Right hindlimb (tissue), 1 donor: ENCODE measurements at regions not wholly inside any gene's neighbourhood (a gene's known extent, or its start where the extent isn't known, plus 50 kb on each side); places are given as distances from the start of the nearest gene placed in this dataset.
"Not testable (repeated sequence)": the region's sequence is repeated elsewhere in the genome, so short reads cannot be mapped to it uniquely, and the experiment has no call there.

ENCODE experiments used
- DNase-seq: peaks from one replicate; pipeline ENCODE4 v3.0.0-alpha.2; 2018

DNA sequence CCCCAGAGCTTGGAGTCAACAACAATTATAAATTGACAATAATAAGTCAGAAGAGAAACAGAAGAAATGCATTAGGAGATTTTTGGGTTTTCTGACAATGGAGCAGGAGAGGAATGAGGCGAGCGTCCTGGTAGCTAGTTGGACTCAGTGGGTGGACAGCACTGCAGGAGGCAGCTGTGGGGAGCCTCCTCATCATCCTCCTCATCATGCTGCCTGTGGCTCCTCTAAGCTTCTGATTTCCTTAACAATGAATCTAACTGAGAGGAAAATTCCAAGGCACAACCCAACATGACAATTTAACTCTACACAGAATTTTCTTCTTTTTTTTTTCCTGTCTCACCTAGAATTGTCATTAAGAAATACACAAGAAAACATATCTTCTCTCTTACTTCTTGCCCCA is 357.1 kb upstream of the NOCT start:
- DNase-seq, result no peak

GRCh38 chr4:138656990-138657389 is 358.6 kb upstream of the NOCT start:
- DNase-seq, result no peak

DNA sequence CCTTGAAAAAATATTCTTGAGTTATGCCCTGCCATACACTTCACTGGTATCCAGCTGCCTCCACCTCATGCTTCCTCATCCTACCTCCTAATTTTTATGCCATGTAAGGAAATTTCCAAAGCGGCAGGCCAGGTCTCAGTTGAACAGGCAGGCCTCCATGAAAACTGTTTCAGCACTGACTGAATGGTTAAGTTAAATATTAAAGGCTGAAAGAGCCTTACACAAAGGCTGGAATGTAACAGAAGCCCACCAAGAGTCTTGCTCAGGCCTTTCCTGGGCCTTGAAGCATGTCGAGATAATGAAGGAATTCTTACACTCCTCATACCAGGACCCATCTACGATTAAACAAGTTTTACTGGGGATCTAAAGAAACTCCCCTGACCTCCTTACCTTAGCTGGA is 359.6 kb upstream of the NOCT start:
- DNase-seq, result no peak

DNA sequence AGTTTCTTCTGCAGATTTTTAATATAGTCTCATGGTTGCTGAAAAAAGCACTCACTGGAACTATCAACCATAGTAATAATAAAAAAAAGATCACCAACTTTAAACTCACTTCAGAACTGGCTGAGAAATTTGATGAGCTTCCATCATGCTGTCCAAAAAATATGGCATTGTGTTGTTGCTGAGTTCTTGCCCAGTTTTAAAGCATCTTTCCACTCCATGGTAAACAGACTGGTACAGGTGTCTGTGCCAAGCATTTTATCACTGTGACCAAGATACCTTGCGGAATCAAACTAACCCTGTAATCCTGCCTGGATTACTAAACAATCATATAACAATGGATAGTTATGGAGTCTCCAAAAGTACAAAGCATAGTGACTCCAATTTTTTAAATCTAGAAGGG is 360.3 kb upstream of the NOCT start:
- no peak for DNase-seq

GRCh38 chr4:138650929-138651448 is 364.6 kb upstream of the NOCT start:
- no peak for DNase-seq

GRCh38 chr4:138650495-138650894 is 365.1 kb upstream of the NOCT start:
- DNase-seq, result no peak

GRCh38 chr4:138647433-138647832 is 368.1 kb upstream of the NOCT start:
- DNase-seq, result no peak

- no peak for DNase-seq
Measured at GRCh38 chr4:138646383-138646782, 369.2 kb upstream of the NOCT start.

- no peak for DNase-seq
Measured at GRCh38 chr4:138645289-138645688, 370.3 kb upstream of the NOCT start.

DNA sequence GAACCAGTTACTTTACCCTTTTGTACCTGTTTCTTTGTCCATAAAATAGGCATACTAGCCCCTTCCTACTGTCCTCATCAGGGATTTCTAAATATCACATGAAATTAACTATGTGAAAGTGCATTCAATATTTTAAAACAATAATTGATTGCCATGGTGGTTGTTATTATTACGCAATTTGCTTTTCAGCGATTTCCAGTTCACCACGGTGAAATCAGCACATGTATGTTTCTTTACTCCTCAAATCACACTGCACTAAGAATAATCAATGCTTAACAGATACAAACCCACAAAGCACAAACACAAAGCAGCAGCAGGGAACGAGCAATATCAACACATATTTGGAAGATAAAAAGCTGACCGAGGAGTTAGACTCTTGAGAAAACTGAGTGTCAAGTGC is 371.3 kb upstream of the NOCT start:
- DNase-seq, result no peak

DNA sequence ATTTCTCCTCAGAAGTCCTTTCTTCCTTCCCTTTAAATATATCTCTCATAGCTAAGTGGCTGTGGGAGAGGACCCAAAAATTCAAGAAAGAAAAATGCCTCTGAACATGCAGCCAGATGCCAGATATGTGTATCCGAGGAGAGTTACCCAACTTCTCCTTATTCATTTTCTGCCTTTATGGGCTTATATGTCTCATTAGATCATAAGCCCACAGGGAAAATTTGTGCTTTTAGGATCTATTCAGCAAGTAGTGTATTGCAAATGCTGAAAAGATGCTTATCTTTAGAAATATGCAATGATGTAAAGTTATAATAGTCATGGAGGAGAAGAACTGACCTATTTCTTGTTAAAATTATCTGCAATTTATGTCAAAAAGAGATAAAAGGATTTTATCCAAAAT is 371.8 kb upstream of the NOCT start:
- DNase-seq, result no peak

- no peak for DNase-seq
Measured at GRCh38 chr4:138639018-138639741, 376.4 kb upstream of the NOCT start.

GRCh38 chr4:138636781-138637180 is 378.8 kb upstream of the NOCT start:
- DNase-seq, result no peak

GRCh38 chr4:138634915-138635314 is 380.7 kb upstream of the NOCT start:
- no peak for DNase-seq

DNA sequence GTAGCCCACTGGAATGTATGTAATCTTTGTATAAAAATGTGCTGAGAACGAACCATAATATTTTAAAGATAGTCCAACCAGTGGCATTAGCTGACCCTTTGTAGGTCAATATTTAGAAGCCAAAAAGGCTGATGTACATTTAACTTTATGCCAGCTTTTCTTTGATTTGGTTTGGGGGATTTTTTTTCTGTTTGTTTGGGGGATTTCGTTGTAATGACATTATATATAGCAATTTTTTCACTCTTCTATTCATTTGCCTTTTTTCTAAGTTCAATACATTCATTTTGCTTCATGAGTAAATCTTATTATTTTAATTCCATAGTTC is 382.0 kb upstream of the NOCT start:
- DNase-seq, result no peak

DNA sequence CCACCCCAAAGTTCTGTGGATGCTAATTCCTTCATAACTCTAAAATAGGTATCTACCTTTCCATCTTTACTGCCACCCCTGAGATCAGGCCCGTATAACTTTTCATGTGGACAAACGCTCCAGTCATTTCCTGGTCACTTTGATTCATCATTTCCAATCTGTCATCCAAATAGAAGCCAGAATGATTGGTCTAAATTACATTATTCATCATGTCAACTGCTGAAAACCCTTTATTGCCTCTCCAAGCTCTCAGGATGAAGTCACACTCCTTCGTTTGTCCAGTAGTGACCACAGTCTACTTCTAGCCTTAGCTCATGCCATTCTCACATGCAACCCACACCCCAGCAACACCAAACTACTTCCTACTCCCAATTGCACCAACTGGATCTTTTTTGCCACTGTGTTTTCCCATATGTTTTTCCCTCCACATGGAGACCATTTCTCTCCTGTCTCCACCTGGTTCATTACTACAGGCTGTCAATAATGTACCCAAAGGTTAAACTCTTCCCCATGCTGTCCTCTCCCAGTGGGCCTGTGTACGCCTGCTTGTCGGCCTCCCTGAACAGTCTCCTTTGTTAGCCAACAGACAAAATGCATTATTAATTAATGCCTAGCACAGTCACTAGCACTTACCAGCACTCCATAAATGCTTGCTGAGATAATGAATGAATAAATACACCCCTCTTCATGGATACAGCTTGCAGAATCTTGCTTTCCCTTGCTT is 382.6 kb upstream of the NOCT start:
- DNase-seq, result no peak

- DNase-seq, result no peak
Measured at GRCh38 chr4:138630666-138631065, 384.9 kb upstream of the NOCT start.

- no peak for DNase-seq
Measured at GRCh38 chr4:138629669-138630068, 385.9 kb upstream of the NOCT start.

DNA sequence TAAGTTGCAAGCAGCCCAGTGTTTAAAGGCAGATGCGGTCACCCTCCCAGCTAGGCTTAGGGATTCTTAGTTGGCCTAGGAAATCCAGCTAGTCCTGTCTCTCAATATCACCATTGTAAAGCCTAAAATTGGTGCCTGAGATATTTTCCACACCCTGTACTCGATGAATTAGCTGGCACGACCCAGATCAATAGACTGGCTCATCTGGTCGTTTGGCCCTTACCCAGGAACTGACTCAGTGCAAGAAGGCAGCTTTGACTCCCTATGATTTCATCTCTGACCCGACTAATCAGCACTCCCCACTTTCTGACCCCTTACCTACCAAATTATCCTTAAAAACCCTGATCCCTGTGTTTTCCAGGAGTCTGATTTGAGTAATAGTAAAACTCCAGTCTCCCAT is 384.9 kb upstream of the SLC7A11 start:
- no peak for DNase-seq

DNA sequence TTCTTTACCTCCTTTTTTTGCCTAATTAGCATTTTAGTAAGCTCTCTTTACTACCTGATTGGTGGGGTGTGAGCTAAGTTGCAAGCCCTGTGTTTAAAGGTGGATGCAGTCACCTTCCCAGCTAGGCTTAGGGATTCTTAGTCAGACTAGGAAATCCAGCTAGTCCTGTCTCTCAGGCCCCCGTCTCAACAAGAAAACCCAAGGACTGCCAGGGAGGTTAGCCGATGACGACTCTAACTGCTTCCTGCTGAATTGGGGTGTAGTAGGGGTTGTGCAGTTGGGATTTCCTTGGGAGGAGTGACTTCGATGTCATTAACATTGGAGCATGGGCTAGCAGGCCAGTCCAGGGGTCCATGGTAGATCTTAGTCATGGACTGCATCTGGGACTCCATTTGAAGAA is 380.2 kb upstream of the SLC7A11 start:
- not testable (repeated sequence) for DNase-seq

DNA sequence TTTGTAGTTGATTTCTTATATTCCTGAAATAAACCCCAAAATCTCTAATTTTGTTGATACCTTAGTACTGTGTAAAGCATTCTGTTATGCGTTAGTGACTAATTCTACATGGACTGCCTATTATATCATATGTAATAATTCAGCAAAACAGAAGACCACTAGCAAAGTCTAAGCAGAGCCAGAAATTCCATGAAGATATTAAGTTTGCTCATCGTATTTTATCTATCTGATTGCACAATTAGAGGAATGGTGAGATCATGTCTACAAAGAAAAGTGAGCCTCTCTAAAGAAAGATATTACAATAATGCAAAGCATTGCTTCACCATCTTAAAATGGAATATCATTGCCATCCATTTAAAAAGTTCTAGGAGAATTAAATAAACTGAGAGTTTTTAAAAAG is 374.6 kb upstream of the SLC7A11 start:
- no peak for DNase-seq

- no peak for DNase-seq
Measured at GRCh38 chr4:138614398-138615142, 372.4 kb upstream of the SLC7A11 start.

DNA sequence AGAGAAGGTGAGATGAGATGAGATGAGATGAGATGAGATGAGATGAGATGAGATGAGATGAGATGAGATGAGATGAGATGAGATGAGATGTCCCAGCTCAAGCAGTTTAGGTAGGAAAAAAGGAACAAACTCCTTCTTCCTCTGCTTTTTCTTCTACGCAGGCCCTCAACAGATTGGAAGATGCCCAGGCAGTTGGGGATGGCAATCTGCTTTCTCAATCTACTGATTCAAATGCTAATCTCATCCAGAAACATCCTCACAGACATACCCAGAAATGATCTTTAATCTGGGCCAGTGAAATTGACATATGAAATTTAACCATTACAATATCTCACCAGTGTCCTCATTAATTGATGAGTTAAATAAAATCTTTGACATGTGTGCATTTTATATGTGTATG is 370.3 kb upstream of the SLC7A11 start:
- no peak for DNase-seq

DNA sequence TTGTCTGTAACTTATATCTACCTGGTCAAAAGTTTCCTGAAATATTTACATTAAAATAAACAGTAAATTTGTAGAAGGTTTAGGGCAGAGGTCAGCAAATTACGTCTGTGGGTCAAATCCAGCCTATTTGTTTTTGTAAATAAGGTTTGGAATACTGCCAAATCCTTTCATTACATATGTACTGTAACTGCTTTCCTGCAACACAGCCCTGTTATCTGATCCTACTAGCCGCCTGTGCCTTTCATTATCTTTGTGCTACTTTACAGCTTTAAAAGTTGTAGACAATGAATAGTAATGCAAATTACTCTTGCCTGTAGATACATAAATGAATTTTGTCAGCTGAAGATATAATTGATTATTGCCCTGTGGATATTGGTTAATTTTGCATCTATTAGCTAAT is 369.6 kb upstream of the SLC7A11 start:
- no peak for DNase-seq
